Bronchial epithelial cell (primary cell): ENCODE measurements at regions not wholly inside any gene's neighbourhood (a gene's known extent, or its start where the extent isn't known, plus 50 kb on each side); places are given as distances from the start of the nearest gene placed in this dataset.
A peak's percentile ranks its signal among the peaks of the same experiment; 100 is the strongest.

Experiments
- DNase-seq: peaks from one replicate; pipeline ENCODE4 v3.0.0-alpha.2; 2010; ENCODE audit warnings: low read depth
- FAIRE-seq: peaks from 2 replicates; lab custom pipeline; 2011; peaks lifted over from hg19 to GRCh38; lab: Jason Lieb, UNC
- H3K27me3 ChIP-seq: 2 replicates; pipeline ENCODE4 v1.5.1; 2011; ENCODE audit warnings: low read length; ENCODE audit not compliant: control insufficient read depth, insufficient read depth
- H3K36me3 ChIP-seq: 2 replicates; pipeline ENCODE4 v1.5.1; 2011; ENCODE audit warnings: low read length; ENCODE audit not compliant: control insufficient read depth, insufficient read depth
- H3K4me3 ChIP-seq: 2 replicates; pipeline ENCODE4 v1.5.1; 2011; ENCODE audit warnings: mild to moderate bottlenecking, low read depth, low read length, control low read depth
- CTCF ChIP-seq: IDR thresholded peaks from 2 replicates; pipeline ENCODE4 v1.5.1; 2011; ENCODE audit warnings: mild to moderate bottlenecking, moderate library complexity, low read length, control low read depth, inconsistent platforms; ENCODE audit not compliant: insufficient read depth, severe bottlenecking

- DNase-seq (peak; percentile 81), FAIRE-seq (no peak)
- no peak overlapping the region for H3K4me3 ChIP-seq
- TF ChIP-seq CTCF, result no peak
- H3K27me3 ChIP-seq, result peaks cover 5% of the 10 kb centered on the region
- no peaks in the 10 kb centered on the region for H3K36me3 ChIP-seq
Measured at GRCh38 chr17:45700171-45701090, 83.7 kb upstream of the CRHR1 start.

GRCh38 chr17:45702666-45703266 lies 81.4 kb upstream of the CRHR1 start:
- Histone ChIP-seq H3K36me3 (no peaks in the 10 kb centered on the region), H3K27me3 (peaks cover 3% of the 10 kb centered on the region), H3K4me3 (no peak overlapping the region)
- TF ChIP-seq CTCF, result no peak
- FAIRE-seq, result peak; percentile 92
- DNase-seq, result peak; percentile 44

GRCh38 chr17:45703348-45703747 lies 80.8 kb upstream of the CRHR1 start:
- no peaks in the 10 kb centered on the region for H3K27me3 ChIP-seq
- FAIRE-seq, result no peak
- TF ChIP-seq CTCF, result no peak

GRCh38 chr17:45703806-45704205 lies 80.3 kb upstream of the CRHR1 start:
- FAIRE-seq (no peak), DNase-seq (peak; percentile 79)
- H3K27me3 ChIP-seq, result no peaks in the 10 kb centered on the region
- no peaks in the 10 kb centered on the region for H3K36me3 ChIP-seq
- no peak overlapping the region for H3K4me3 ChIP-seq
- TF ChIP-seq CTCF, result no peak

More at GRCh38 chr17:45703348-45703747, 80.8 kb upstream of the CRHR1 start:
- DNase-seq, result peak; percentile 24
- Histone ChIP-seq H3K4me3 (no peak overlapping the region), H3K36me3 (no peaks in the 10 kb centered on the region)

- no peak for DNase-seq
- no peaks in the 10 kb centered on the region for H3K27me3 ChIP-seq
- no peak for FAIRE-seq
- no peak for TF ChIP-seq CTCF
- H3K36me3 ChIP-seq, result no peaks in the 10 kb centered on the region
- H3K4me3 ChIP-seq, result no peak overlapping the region
Measured at GRCh38 chr17:45704251-45704650, 79.9 kb upstream of the CRHR1 start.
